HCT116 (cell line): ENCODE measurements at regions not wholly inside any gene's neighbourhood (a gene's known extent, or its start where the extent isn't known, plus 50 kb on each side); places are given as distances from the start of the nearest gene placed in this dataset.

ENCODE experiments used
- ATAC-seq: fragments of 200-7000 bp; cut with Tn5 transposase; 2 replicates; pipeline ENCODE4 v1.9.1; 2020; ENCODE audit warnings: mild to moderate bottlenecking, moderate library complexity
- BruUV-seq: library from RNA; stranded (reverse); fragments of 400-500 nt; replicated peaks from 2 replicates; lab custom pipeline; 2021; lab: Mats Ljungman, UMichigan
- CTCF ChIA-PET: fragments of 300-600 bp; sonication (Branson Sonifier 250); formaldehyde crosslinking; loops from one replicate; lab custom pipeline; 2021; ENCODE audit warnings: antibody characterized with exemption; lab: Charles Lee
- POLR2A ChIA-PET: fragments of 300-600, 350-600 bp; sonication (Branson Sonifier 250); formaldehyde crosslinking; loops from one replicate; lab custom pipeline; 2021; ENCODE audit warnings: antibody characterized with exemption; lab: Charles Lee
- RAD21 ChIA-PET, 2 experiments: fragments of 300-600 bp; sonication (Branson Sonifier 250); formaldehyde crosslinking; loops; one replicate each; lab custom pipeline; 2023; ENCODE audit warnings: low total read pairs in 2 of 2; ENCODE audit not compliant: uncharacterized antibody in 2 of 2, unreplicated experiment in 2 of 2, low non-redundant PET in 1 of 2; lab: Charles Lee
- DNase-seq: peaks from one replicate; pipeline ENCODE4 v3.0.0-alpha.2; 2010; ENCODE audit warnings: low read depth, low spot score
- H2AFZ ChIP-seq: fragments of 200-600 bp; shearing (Covaris generic), sonication (generic); 2 replicates; pipeline ENCODE4 v1.6.1; 2017; ENCODE audit warnings: low read depth, mixed run types, mixed read lengths, antibody characterized with exemption, low read length; ENCODE audit not compliant: poor library complexity, severe bottlenecking
- H3K27ac ChIP-seq: 2 replicates; pipeline ENCODE4 v1.5.1; 2012; ENCODE audit warnings: low read depth, low read length
- H3K27me3 ChIP-seq: fragments of 200-600 bp; sonication (generic); 2 replicates; pipeline ENCODE4 v1.6.1; 2016; ENCODE audit warnings: mixed run types, low read length, mixed read lengths; ENCODE audit not compliant: insufficient read depth
- H3K36me3 ChIP-seq, 2 experiments: fragments of 200-500 bp in 1 of 2; fragments of 200-600 bp in 1 of 2; sonication (Bioruptor generic) in 1 of 2; sonication (generic) in 1 of 2; 2 replicates each; pipeline versions ENCODE4 v1.5.1 to v1.6.1; 2014 to 2016; ENCODE audit warnings: low read length in 2 of 2, inconsistent platforms in 1 of 2, mixed read lengths in 1 of 2, mixed run types in 1 of 2; ENCODE audit not compliant: insufficient read depth in 2 of 2, control insufficient read depth in 1 of 2
- H3K4me1 ChIP-seq, 2 experiments: fragments of 200-600 bp in 1 of 2; sonication (generic) in 1 of 2; 2 replicates each; pipeline versions ENCODE4 v1.5.1 to v1.6.1; 2012 to 2017; ENCODE audit warnings: low read length in 2 of 2, inconsistent platforms in 1 of 2, mild to moderate bottlenecking in 1 of 2, mixed read lengths in 1 of 2, mixed run types in 1 of 2, moderate library complexity in 1 of 2; ENCODE audit not compliant: insufficient read depth in 2 of 2, control insufficient read depth in 1 of 2
- H3K4me2 ChIP-seq: fragments of 200-600 bp; sonication (generic); 2 replicates; pipeline ENCODE4 v1.6.1; 2017; ENCODE audit warnings: mixed run types, low read length, mixed read lengths
- H3K4me3 ChIP-seq, 2 experiments: fragments of 200-600 bp in 1 of 2; sonication (generic) in 1 of 2; replicated peaks in 1 of 2; 2 replicates each; pipeline ENCODE4 v1.5.1; 2011 to 2016; ENCODE audit warnings: low read length in 2 of 2, control low read depth in 1 of 2, low read depth in 1 of 2, mild to moderate bottlenecking in 1 of 2, mixed read lengths in 1 of 2, mixed run types in 1 of 2
- H3K79me2 ChIP-seq: fragments of 200-600 bp; sonication (generic); 2 replicates; pipeline ENCODE4 v1.6.1; 2017; ENCODE audit warnings: mild to moderate bottlenecking, mixed run types, low read length, moderate library complexity, mixed read lengths; ENCODE audit not compliant: insufficient read depth
- H3K9ac ChIP-seq: fragments of 200-600 bp; sonication (generic); 2 replicates; pipeline ENCODE4 v1.6.1; 2016; ENCODE audit warnings: low read length, mixed read lengths
- H3K9me2 ChIP-seq: fragments of 200-600 bp; sonication (generic), shearing (Covaris generic); 2 replicates; pipeline ENCODE4 v1.6.1; 2017; ENCODE audit warnings: mixed run types, mild to moderate bottlenecking, moderate library complexity; ENCODE audit not compliant: insufficient read depth
- H3K9me3 ChIP-seq, 2 experiments: fragments of 200-500 bp in 1 of 2; fragments of 200-600 bp in 1 of 2; sonication (Bioruptor generic) in 1 of 2; sonication (generic) in 1 of 2; 2 replicates each; pipeline ENCODE4 v1.6.1; 2014 to 2017; ENCODE audit warnings: low read length in 2 of 2, mixed read lengths in 2 of 2, inconsistent platforms in 1 of 2, low read depth in 1 of 2, mild to moderate bottlenecking in 1 of 2, mixed run types in 1 of 2, moderate library complexity in 1 of 2; ENCODE audit not compliant: control insufficient read depth in 1 of 2, insufficient read depth in 1 of 2
- H4K20me1 ChIP-seq: fragments of 200-600 bp; sonication (generic), shearing (Covaris generic); 2 replicates; pipeline ENCODE4 v1.6.1; 2017; ENCODE audit warnings: mixed run types, mild to moderate bottlenecking, moderate library complexity; ENCODE audit not compliant: insufficient read depth
- CBX3 ChIP-seq: IDR thresholded peaks from 2 replicates; pipeline ENCODE4 v1.6.1; 2012; ENCODE audit warnings: low read depth
- CEBPB ChIP-seq: IDR thresholded peaks from 2 replicates; pipeline ENCODE4 v1.6.1; 2012; ENCODE audit warnings: low read depth
- EGR1 ChIP-seq: IDR thresholded peaks from 2 replicates; pipeline ENCODE4 v1.6.1; 2012; ENCODE audit warnings: low read depth
- EZH2 ChIP-seq: fragments of 200-600 bp; sonication (generic); IDR thresholded peaks from 2 replicates; pipeline ENCODE4 v1.6.1; 2017; ENCODE audit warnings: antibody characterized with exemption, mixed run types
- FOSL1 ChIP-seq: IDR thresholded peaks from 2 replicates; pipeline ENCODE4 v1.6.1; 2012; ENCODE audit warnings: low read depth
- JUND ChIP-seq: IDR thresholded peaks from 2 replicates; pipeline ENCODE4 v1.6.1; 2012
- MAX ChIP-seq: IDR thresholded peaks from 2 replicates; pipeline ENCODE4 v1.6.1; 2012
- POLR2A ChIP-seq: IDR thresholded peaks from 2 replicates; pipeline ENCODE4 v1.7.0; 2011; ENCODE audit warnings: borderline replicate concordance; ENCODE audit not compliant: insufficient read depth, insufficient read length; ENCODE audit errors: extremely low read depth
- POLR2AphosphoS5 ChIP-seq: IDR thresholded peaks from 2 replicates; pipeline ENCODE4 v1.6.1; 2011; ENCODE audit warnings: mild to moderate bottlenecking, low read depth, low read length, moderate library complexity
- SIN3A ChIP-seq: IDR thresholded peaks from 2 replicates; pipeline ENCODE4 v1.6.1; 2012; ENCODE audit warnings: low read depth
- SP1 ChIP-seq: IDR thresholded peaks from 2 replicates; pipeline ENCODE4 v1.6.1; 2012; ENCODE audit warnings: low read depth
- TCF7L2 ChIP-seq: IDR thresholded peaks from 2 replicates; pipeline ENCODE4 v1.7.0; 2011; ENCODE audit warnings: borderline replicate concordance, inconsistent platforms; ENCODE audit not compliant: insufficient read depth, insufficient read length; ENCODE audit errors: extremely low read depth
- YY1 ChIP-seq: IDR thresholded peaks from 2 replicates; pipeline ENCODE4 v1.6.1; 2011; ENCODE audit warnings: low read length, low read depth, moderate library complexity, mild to moderate bottlenecking; ENCODE audit not compliant: insufficient replicate concordance; ENCODE audit errors: extremely low read depth
- ZBTB33 ChIP-seq: IDR thresholded peaks from 2 replicates; pipeline ENCODE4 v1.6.1; 2011; ENCODE audit warnings: mild to moderate bottlenecking, low read length, moderate library complexity; ENCODE audit not compliant: insufficient replicate concordance; ENCODE audit errors: extremely low read depth
- ZNF274 ChIP-seq: fragments of 200-500 bp; sonication (Bioruptor generic); IDR thresholded peaks from 2 replicates; pipeline ENCODE4 v1.6.1; 2014; ENCODE audit warnings: mild to moderate bottlenecking, low read depth, low read length, inconsistent platforms
- intact Hi-C: fragments of 100-400 bp; cut with micrococcal nuclease; formaldehyde crosslinking; loops from 2 replicates; pipeline ENCODE4 v1.10.0; 2022

GRCh38 chr9:11092974-11093373 is 480.2 kb upstream of the PTPRD start:
- Histone ChIP-seq H3K9ac (no peak overlapping the region), H3K27ac (no peak overlapping the region), H3K4me1 (no peaks in the 10 kb centered on the region), H4K20me1 (no peaks in the 10 kb centered on the region), H2AFZ (no peak overlapping the region), H3K4me3 (no peak overlapping the region)
- ChIA-PET RAD21 (no interaction called here), CTCF (no interaction called here)
- BruUV-seq = no TSS peak
- intact Hi-C loops = no loop called here
- no peak for DNase-seq
- TF ChIP-seq YY1 (no peak), SIN3A (no peak), ZNF274 (no peak), EGR1 (no peak), POLR2AphosphoS5 (no peak), POLR2A (no peak), TCF7L2 (no peak), JUND (no peak), ZBTB33 (no peak), CEBPB (no peak), SP1 (no peak), EZH2 (no peak), CBX3 (no peak), MAX (no peak), FOSL1 (no peak)
- TF ChIP-seq, all 23 proteins: peak for 0
- Histone ChIP-seq H3K27me3 (no peaks in the 10 kb centered on the region), H3K36me3 (no peaks in the 10 kb centered on the region), H3K4me2 (no peak overlapping the region), H3K9me3 (peaks cover 3 to 26% of the 10 kb centered on the region in 2 experiments; a peak in 3 of 4 replicates), H3K9me2 (no peaks in the 10 kb centered on the region), H3K79me2 (no peaks in the 10 kb centered on the region)
- ATAC-seq = no peak
- POLR2A ChIA-PET = no interaction called here
